Right lobe of liver (tissue), 4 donors: ENCODE measurements at regions not wholly inside any gene's neighbourhood (a gene's known extent, or its start where the extent isn't known, plus 50 kb on each side); places are given as distances from the start of the nearest gene placed in this dataset.
"Not testable (repeated sequence)": the region's sequence is repeated elsewhere in the genome, so short reads cannot be mapped to it uniquely, and the experiment has no call there.

Source experiments
- POLR2A ChIP-seq: fragments of 450-650 bp; IDR thresholded peaks from one replicate; pipeline ENCODE4 v1.6.1; 2017; ENCODE audit warnings: antibody characterized with exemption, mild to moderate bottlenecking
- TF ChIP-seq, protein P1 (sequence below), 4 donors: fragments of 200-600 bp in 3 of 4; fragments of 450-650 bp in 1 of 4; IDR thresholded peaks; one replicate each; pipeline versions ENCODE4 v1.5.1 to v1.8.0; 2016 to 2022; ENCODE audit warnings: antibody characterized with exemption in 4 of 4, mild to moderate bottlenecking in 2 of 4
- donor health status: DM: no; HTN: no; CAD: no.
- donor health status: DM: no; HTN: no; CAD: no.
- donor health status: DM: no; HTN: yes; CAD: no.

DNA sequence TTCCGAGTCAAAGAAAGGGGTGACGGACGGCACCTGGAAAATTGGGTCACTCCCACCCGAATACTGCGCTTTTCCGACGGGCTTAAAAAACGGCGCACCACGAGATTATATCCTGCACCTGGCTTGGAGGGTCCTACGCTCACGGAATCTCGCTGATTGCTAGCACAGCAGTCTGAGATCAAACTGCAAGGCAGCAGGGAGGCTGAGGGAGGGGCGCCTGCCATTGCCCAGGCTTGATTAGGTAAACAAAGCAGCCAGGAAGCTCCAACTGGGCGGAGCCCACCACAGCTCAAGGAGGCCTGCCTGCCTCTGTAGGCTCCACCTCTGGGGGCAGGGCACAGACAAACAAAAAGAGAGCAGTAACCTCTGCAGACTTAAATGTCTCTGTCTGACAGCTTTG, 663.1 kb downstream of the CPS1 start:
- TF ChIP-seq, protein P1, sequence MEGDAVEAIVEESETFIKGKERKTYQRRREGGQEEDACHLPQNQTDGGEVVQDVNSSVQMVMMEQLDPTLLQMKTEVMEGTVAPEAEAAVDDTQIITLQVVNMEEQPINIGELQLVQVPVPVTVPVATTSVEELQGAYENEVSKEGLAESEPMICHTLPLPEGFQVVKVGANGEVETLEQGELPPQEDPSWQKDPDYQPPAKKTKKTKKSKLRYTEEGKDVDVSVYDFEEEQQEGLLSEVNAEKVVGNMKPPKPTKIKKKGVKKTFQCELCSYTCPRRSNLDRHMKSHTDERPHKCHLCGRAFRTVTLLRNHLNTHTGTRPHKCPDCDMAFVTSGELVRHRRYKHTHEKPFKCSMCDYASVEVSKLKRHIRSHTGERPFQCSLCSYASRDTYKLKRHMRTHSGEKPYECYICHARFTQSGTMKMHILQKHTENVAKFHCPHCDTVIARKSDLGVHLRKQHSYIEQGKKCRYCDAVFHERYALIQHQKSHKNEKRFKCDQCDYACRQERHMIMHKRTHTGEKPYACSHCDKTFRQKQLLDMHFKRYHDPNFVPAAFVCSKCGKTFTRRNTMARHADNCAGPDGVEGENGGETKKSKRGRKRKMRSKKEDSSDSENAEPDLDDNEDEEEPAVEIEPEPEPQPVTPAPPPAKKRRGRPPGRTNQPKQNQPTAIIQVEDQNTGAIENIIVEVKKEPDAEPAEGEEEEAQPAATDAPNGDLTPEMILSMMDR (IDR thresholded peaks at IDR 0.05) = not testable (repeated sequence)
- not testable (repeated sequence) for TF ChIP-seq POLR2A
